ENCODE measurements at regions not wholly inside any gene's neighbourhood (a gene's known extent, or its start where the extent isn't known, plus 50 kb on each side); places are given as distances from the start of the nearest gene placed in this dataset.

DNA sequence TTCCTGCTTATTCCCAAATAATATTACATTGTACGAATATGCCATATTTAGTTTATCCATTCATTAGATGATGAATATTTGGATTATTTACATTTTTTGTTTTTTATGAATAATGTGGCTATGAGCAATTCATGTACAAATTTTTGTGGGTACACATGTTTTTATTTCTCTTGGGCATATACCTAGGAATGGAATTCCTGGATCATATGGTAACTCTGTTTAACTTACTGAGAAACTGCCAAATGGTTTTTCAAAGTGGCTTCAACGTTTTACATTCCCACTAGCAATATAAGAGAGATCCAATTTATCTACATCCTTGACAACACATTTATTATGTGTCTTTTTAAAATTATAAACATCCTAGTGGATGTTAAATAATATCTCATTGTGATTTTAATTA lies 362.0 kb upstream of the TMCO5A start:
- Histone ChIP-seq H3K4me1 (ENCODE audit: insufficient read depth, low read length) (no peaks in the 10 kb centered on the region), H2BK12ac (ENCODE audit: insufficient read length, low read depth, low read length) (no peak overlapping the region), H4K8ac (replicated peaks; ENCODE audit: insufficient read length, low read depth, low read length) (no peak overlapping the region), H2BK20ac (ENCODE audit: low read depth, low read length, poor library complexity, severe bottlenecking) (no peak overlapping the region), H4K20me1 (ENCODE audit: control insufficient read depth, insufficient read depth, insufficient read length) (no peaks in the 10 kb centered on the region), H3K23me2 (ENCODE audit: insufficient read length, low read depth, low read length, poor library complexity, severe bottlenecking) (no peaks in the 10 kb centered on the region), H3K9ac (ENCODE audit: extremely low read depth, insufficient read length, low read length) (no peak overlapping the region), H3K9me3 (ENCODE audit: control insufficient read depth, low read depth, low read length) (no peaks in the 10 kb centered on the region), H2AFZ (ENCODE audit: low read length) (no peak overlapping the region), H3K79me2 (ENCODE audit: insufficient read depth, low read length) (no peaks in the 10 kb centered on the region), H3K18ac (ENCODE audit: insufficient read length, low read depth, low read length) (no peak overlapping the region), H3K4me2 (ENCODE audit: insufficient read depth, insufficient read length, low read length) (no peak overlapping the region), H3K27ac (ENCODE audit: insufficient read length, low read depth, low read length) (no peak overlapping the region), H3K27me3 (ENCODE audit: insufficient read depth, low read length) (no peaks in the 10 kb centered on the region), H3K56ac (ENCODE audit: insufficient read length, low read depth, low read length) (no peak overlapping the region), H3K14ac (ENCODE audit: insufficient read depth, low read length) (no peak overlapping the region), H2BK15ac (ENCODE audit: low read depth, low read length) (no peak overlapping the region), H2BK5ac (ENCODE audit: insufficient read length, low read length) (no peak overlapping the region), H4K5ac (ENCODE audit: insufficient read length, low read depth, low read length) (no peak overlapping the region), H3K79me1 (ENCODE audit: insufficient read depth, low read depth, low read length, poor library complexity, severe bottlenecking) (no peaks in the 10 kb centered on the region), H2AK5ac (ENCODE audit: insufficient read length, low read length) (no peak overlapping the region), H4K91ac (ENCODE audit: insufficient read length, low read depth, low read length) (no peak overlapping the region), H2BK120ac (ENCODE audit: low read depth, low read length, poor library complexity, severe bottlenecking) (no peak overlapping the region), H3K4ac (ENCODE audit: low read depth, low read length) (no peak overlapping the region), H3T11ph (ENCODE audit: low read length) (no peak overlapping the region), H3K23ac (ENCODE audit: insufficient read length, low read depth, low read length) (no peak overlapping the region)
- H3K27me3 Mint-ChIP-seq (ENCODE audit: low read depth), result no peaks in the 10 kb centered on the region
- H3K4me1 Mint-ChIP-seq, result no peaks in the 10 kb centered on the region
- H3K27ac Mint-ChIP-seq, result no peak overlapping the region
- H3K4me3 Mint-ChIP-seq, result no peak overlapping the region
- H3K9me3 Mint-ChIP-seq, result no peaks in the 10 kb centered on the region; a peak in 1 of 5 replicates
- no CpG with 5 or more reads among the region's 2 CpGs for WGBS (ENCODE audit: extremely low coverage, insufficient read length, low lambda C conversion rate)
- H3K36me3 Mint-ChIP-seq (ENCODE audit: insufficient read depth in 1 of 3, low read depth in 3 of 3), result no peaks in the 10 kb centered on the region
- TF ChIP-seq, protein P1, sequence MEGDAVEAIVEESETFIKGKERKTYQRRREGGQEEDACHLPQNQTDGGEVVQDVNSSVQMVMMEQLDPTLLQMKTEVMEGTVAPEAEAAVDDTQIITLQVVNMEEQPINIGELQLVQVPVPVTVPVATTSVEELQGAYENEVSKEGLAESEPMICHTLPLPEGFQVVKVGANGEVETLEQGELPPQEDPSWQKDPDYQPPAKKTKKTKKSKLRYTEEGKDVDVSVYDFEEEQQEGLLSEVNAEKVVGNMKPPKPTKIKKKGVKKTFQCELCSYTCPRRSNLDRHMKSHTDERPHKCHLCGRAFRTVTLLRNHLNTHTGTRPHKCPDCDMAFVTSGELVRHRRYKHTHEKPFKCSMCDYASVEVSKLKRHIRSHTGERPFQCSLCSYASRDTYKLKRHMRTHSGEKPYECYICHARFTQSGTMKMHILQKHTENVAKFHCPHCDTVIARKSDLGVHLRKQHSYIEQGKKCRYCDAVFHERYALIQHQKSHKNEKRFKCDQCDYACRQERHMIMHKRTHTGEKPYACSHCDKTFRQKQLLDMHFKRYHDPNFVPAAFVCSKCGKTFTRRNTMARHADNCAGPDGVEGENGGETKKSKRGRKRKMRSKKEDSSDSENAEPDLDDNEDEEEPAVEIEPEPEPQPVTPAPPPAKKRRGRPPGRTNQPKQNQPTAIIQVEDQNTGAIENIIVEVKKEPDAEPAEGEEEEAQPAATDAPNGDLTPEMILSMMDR (conservative IDR thresholded peaks at IDR 0.05), result no peak
- DNase-seq, result no peak
